ENCODE measurements at regions not wholly inside any gene's neighbourhood (a gene's known extent, or its start where the extent isn't known, plus 50 kb on each side); places are given as distances from the start of the nearest gene placed in this dataset.

DNA sequence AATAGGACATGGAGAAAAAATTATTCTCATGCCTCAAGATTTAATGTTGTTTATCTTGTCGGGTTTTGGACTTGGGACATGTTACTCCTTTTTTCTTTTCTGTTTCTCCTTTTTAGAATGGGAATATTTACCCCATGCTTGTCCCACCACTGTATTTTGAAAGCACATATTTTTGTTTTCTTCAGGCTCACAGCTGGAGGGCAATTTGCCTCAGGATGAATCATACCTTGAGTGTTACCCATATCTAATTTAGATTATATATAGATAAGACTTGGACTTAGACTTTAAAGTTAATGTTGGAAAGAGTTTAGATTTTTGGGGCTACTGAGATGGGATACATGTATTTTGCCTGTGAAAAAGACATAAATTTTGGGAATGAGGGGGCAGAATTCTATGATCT is 541.6 kb upstream of the MAN1A1 start:
- peaks cover 0 to 17% (median 13%) of the 10 kb centered on the region in 4 donors for H3K4me1 ChIP-seq
- intact Hi-C loops (cut with DNase I): no loop called here
- H3K27ac ChIP-seq: no peak overlapping the region
- H3K4me3 ChIP-seq: no peak overlapping the region
- no peaks in the 10 kb centered on the region for H3K9me3 ChIP-seq
- DNase-seq: no peak
- WGBS, 2 donors: 75 to 85% methylated on average over 1 of the region's 1 CpG
- H3K27me3 ChIP-seq: no peaks in the 10 kb centered on the region
- H3K36me3 ChIP-seq: no peaks in the 10 kb centered on the region
- TF ChIP-seq EP300 (IDR thresholded peaks at IDR 0.05) (no peak), POLR2AphosphoS5 (IDR thresholded peaks at IDR 0.05) (no peak), POLR2A (IDR thresholded peaks at IDR 0.05) (no peak)
- TF ChIP-seq, protein P1, sequence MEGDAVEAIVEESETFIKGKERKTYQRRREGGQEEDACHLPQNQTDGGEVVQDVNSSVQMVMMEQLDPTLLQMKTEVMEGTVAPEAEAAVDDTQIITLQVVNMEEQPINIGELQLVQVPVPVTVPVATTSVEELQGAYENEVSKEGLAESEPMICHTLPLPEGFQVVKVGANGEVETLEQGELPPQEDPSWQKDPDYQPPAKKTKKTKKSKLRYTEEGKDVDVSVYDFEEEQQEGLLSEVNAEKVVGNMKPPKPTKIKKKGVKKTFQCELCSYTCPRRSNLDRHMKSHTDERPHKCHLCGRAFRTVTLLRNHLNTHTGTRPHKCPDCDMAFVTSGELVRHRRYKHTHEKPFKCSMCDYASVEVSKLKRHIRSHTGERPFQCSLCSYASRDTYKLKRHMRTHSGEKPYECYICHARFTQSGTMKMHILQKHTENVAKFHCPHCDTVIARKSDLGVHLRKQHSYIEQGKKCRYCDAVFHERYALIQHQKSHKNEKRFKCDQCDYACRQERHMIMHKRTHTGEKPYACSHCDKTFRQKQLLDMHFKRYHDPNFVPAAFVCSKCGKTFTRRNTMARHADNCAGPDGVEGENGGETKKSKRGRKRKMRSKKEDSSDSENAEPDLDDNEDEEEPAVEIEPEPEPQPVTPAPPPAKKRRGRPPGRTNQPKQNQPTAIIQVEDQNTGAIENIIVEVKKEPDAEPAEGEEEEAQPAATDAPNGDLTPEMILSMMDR (IDR thresholded peaks at IDR 0.05): no peak

DNA sequence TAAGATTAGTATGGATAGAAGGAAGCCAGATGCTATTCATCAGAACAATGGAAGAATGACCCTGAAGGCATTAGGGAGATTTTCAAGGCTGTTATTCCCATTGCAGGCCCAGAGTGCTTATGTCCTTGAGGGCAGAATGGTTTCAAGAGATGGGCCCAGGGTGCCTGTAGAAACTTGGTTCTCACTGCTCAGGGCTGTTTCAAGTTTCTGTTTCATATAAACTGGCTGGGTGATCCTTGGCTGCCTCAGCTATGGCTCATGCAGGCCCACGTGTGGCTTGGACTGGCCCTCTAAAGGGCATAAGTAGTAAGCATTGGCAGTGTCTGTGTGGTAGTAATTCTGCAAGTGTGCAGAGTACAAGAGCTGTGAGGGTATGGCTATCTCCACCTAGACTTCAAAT is 540.9 kb upstream of the MAN1A1 start:
- intact Hi-C loops (cut with DNase I): no loop called here
- no peak for DNase-seq
- TF ChIP-seq POLR2A (IDR thresholded peaks at IDR 0.05): no peak
- TF ChIP-seq, protein P1 (IDR thresholded peaks at IDR 0.05): no peak
- TF ChIP-seq EP300 (IDR thresholded peaks at IDR 0.05): no peak
- no peak for TF ChIP-seq POLR2AphosphoS5 (IDR thresholded peaks at IDR 0.05)

DNA sequence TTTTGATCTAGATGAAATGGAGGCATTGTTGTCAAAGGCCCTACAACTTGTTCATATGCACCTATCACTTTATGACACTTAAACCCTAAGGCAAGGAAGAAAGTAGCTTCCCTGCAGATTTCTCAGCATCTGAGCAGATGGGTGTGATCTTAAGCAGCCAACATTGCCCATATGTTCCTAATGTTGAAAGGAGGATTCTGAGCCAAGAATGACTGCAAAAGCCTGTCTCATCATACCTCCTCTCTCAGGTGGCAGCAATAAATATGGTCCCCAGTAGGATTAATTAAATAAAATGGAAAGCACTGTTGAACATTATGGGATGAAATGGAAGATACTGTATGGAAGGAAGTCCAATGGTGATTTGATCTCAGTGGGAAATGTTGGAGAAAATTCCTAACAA is 538.1 kb upstream of the MAN1A1 start:
- no peak overlapping the region for H3K27ac ChIP-seq
- H3K4me1 ChIP-seq: peaks cover 0 to 17% (median 13%) of the 10 kb centered on the region in 4 donors
- no peaks in the 10 kb centered on the region for H3K27me3 ChIP-seq
- no peak overlapping the region for H3K4me3 ChIP-seq
- intact Hi-C loops (cut with DNase I): no loop called here
- no peak for DNase-seq
- no peaks in the 10 kb centered on the region for H3K9me3 ChIP-seq
- no peak for TF ChIP-seq POLR2A (IDR thresholded peaks at IDR 0.05)
- TF ChIP-seq, protein P1 (IDR thresholded peaks at IDR 0.05): no peak
- no peak for TF ChIP-seq EP300 (IDR thresholded peaks at IDR 0.05)
- no peak for TF ChIP-seq POLR2AphosphoS5 (IDR thresholded peaks at IDR 0.05)
- no peaks in the 10 kb centered on the region for H3K36me3 ChIP-seq

More for the DNA sequence above, 540.9 kb upstream of the MAN1A1 start:
- Histone ChIP-seq H3K4me1 (peaks cover 0 to 17% (median 13%) of the 10 kb centered on the region in 4 donors), H3K9me3 (no peaks in the 10 kb centered on the region), H3K4me3 (no peak overlapping the region), H3K27me3 (no peaks in the 10 kb centered on the region), H3K27ac (no peak overlapping the region), H3K36me3 (no peaks in the 10 kb centered on the region)
- WGBS, 2 donors: 74 to 81% methylated on average over 1 of the region's 1 CpG

DNA sequence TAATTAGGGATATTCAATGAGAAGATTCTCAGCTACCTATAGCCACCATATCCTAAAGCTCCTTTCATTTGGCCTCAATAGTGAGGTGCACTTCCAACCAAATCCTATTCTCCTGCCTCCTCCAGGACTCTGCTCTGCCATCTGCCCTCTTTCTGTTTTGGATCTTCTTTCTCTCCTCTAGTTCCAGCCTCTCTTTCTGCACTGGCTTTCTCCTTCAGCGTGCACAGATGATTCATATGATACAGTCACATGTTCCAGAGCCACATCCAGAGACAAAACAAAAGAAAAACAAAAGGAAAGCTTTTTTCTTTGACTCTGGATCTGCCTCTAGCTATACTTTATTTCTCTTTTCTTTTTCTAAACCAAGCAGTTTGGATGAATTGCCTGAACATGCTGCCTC is 531.9 kb upstream of the MAN1A1 start:
- Histone ChIP-seq H3K27me3 (no peaks in the 10 kb centered on the region), H3K4me3 (no peak overlapping the region), H3K36me3 (no peaks in the 10 kb centered on the region), H3K9me3 (no peaks in the 10 kb centered on the region), H3K27ac (peak overlapping the region in 1 of 4 donors; percentile 12), H3K4me1 (peaks cover 0 to 11% (median 2%) of the 10 kb centered on the region in 4 donors)
- no peak for DNase-seq
- WGBS, 2 donors: 71 to 75% methylated on average over 1 of the region's 1 CpG
- intact Hi-C loops (cut with DNase I): no loop called here
- TF ChIP-seq EP300 (IDR thresholded peaks at IDR 0.05): no peak
- no peak for TF ChIP-seq POLR2AphosphoS5 (IDR thresholded peaks at IDR 0.05)
- TF ChIP-seq POLR2A (IDR thresholded peaks at IDR 0.05): no peak
- TF ChIP-seq, protein P1 (IDR thresholded peaks at IDR 0.05): no peak

DNA sequence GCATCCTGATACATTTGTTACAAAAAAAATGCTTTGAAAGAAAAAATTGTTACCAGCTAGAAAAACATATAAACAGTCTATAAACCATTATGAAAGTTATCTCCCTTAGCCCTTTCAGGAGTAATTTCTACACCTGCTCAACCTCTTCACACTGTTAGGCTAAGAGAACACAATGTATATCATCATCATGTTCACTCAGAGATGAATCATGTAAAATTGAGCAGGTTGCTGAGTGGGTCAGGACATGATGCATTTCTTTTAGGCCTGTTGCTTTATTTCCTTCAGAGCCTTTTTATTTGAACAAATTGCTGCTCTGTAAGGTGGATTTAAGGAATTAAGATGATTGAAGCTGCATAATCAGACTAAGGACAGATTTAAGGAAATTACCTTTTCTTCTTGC is 531.3 kb upstream of the MAN1A1 start:
- Histone ChIP-seq H3K9me3 (no peaks in the 10 kb centered on the region), H3K4me1 (peaks cover 0 to 11% (median 2%) of the 10 kb centered on the region in 4 donors), H3K4me3 (no peak overlapping the region), H3K36me3 (no peaks in the 10 kb centered on the region), H3K27me3 (no peaks in the 10 kb centered on the region), H3K27ac (peak overlapping the region in 1 of 4 donors; percentile 12)
- TF ChIP-seq POLR2AphosphoS5 (IDR thresholded peaks at IDR 0.05): no peak
- no peak for TF ChIP-seq EP300 (IDR thresholded peaks at IDR 0.05)
- TF ChIP-seq POLR2A (IDR thresholded peaks at IDR 0.05): no peak
- intact Hi-C loops (cut with DNase I): no loop called here
- no peak for DNase-seq

Data from sigmoid colon (tissue), 6 donors.